Endothelial cell of umbilical vein (primary cell): ENCODE measurements at regions not wholly inside any gene's neighbourhood (a gene's known extent, or its start where the extent isn't known, plus 50 kb on each side); places are given as distances from the start of the nearest gene placed in this dataset.
"Not testable (repeated sequence)": the region's sequence is repeated elsewhere in the genome, so short reads cannot be mapped to it uniquely, and the experiment has no call there.

Experiments
- CTCF ChIP-seq, 2 donors: IDR thresholded peaks; 1 replicate in 1 of 2; 2 replicates in 1 of 2; pipeline ENCODE4 v1.5.1; 2011; ENCODE audit warnings: low read length in 2 of 2, mild to moderate bottlenecking in 2 of 2, moderate library complexity in 2 of 2, control low read depth in 1 of 2, inconsistent platforms in 1 of 2, low read depth in 1 of 2; ENCODE audit not compliant: insufficient read depth in 1 of 2; ENCODE audit errors: extremely low read depth in 1 of 2
- EZH2 ChIP-seq: IDR thresholded peaks from 2 replicates; pipeline ENCODE4 v1.6.1; 2012; ENCODE audit warnings: borderline replicate concordance, low read depth, mild to moderate bottlenecking, moderate library complexity, low read length, inconsistent platforms; ENCODE audit not compliant: severe bottlenecking
- POLR2A ChIP-seq: IDR thresholded peaks from 2 replicates; pipeline ENCODE4 v1.6.1; 2012; ENCODE audit warnings: low read depth, mild to moderate bottlenecking, control low read depth, low read length

- not testable (repeated sequence) for TF ChIP-seq POLR2A; CTCF (IDR thresholded peaks at IDR 0.05; ENCODE audit: extremely low read depth in 1 of 2, insufficient read depth in 1 of 2, low read depth in 1 of 2, low read length in 2 of 2); EZH2
Measured at GRCh38 chr17:21603292-21603691, 89.0 kb upstream of the KCNJ18 start.
